Left ventricle myocardium inferior (tissue), 1 donor: ENCODE measurements at regions not wholly inside any gene's neighbourhood (a gene's known extent, or its start where the extent isn't known, plus 50 kb on each side); places are given as distances from the start of the nearest gene placed in this dataset.
"Not testable (repeated sequence)": the region's sequence is repeated elsewhere in the genome, so short reads cannot be mapped to it uniquely, and the experiment has no call there.

Experiments used
- DNase-seq: peaks from one replicate; pipeline ENCODE4 v3.0.0-alpha.2; 2020
- H3K27ac ChIP-seq: fragments of 200-600 bp; replicated peaks from 2 replicates; pipeline ENCODE4 v1.8.0; 2021
- H3K27me3 ChIP-seq: fragments of 200-600 bp; 2 replicates; pipeline ENCODE4 v1.8.0; 2021; ENCODE audit warnings: low read depth
- H3K36me3 ChIP-seq: fragments of 200-600 bp; 2 replicates; pipeline ENCODE4 v1.8.0; 2021
- H3K4me1 ChIP-seq: fragments of 200-600 bp; 2 replicates; pipeline ENCODE4 v1.8.0; 2021
- H3K4me3 ChIP-seq: fragments of 200-600 bp; 2 replicates; pipeline ENCODE4 v1.8.0; 2021; ENCODE audit warnings: mild to moderate bottlenecking, moderate library complexity
- H3K9me3 ChIP-seq: fragments of 200-600 bp; replicated peaks from 2 replicates; pipeline ENCODE4 v1.8.0; 2021
- intact Hi-C: fragments of 100-400 bp; cut with micrococcal nuclease; formaldehyde crosslinking; loops from one replicate; pipeline ENCODE4 v1.11.0; 2022
- TF ChIP-seq, protein P1 (sequence below): fragments of 200-600 bp; IDR thresholded peaks from 2 replicates; pipeline ENCODE4 v1.8.0; 2021; ENCODE audit warnings: antibody characterized with exemption, mild to moderate bottlenecking, borderline replicate concordance
- donor health status: DM: no; HTN: yes; CAD: no; lungs with severe emphysema.

DNA sequence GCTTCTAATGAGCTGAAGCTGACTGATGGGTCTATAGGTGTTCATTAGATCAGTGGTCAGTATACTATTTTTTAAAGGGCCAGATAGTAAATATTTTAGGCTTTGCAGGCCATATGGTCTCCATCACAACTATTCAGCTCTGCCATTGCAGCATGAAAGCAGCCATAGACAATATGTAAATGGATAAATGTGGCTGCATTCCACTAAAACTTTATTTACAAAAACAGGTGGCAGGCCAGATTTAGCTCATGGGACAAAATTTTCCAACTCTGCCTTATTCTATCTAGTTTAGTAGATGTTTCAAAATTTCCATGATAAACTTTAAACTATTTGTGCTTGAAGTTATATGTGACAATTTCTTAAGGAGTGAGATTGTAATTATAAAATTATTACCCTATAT lies 339.3 kb downstream of the ABCC12 start:
- Histone ChIP-seq H3K9me3 (peaks cover 38% of the 10 kb centered on the region), H3K27ac (no peak overlapping the region), H3K27me3 (no peaks in the 10 kb centered on the region), H3K4me3 (no peak overlapping the region), H3K36me3 (no peaks in the 10 kb centered on the region), H3K4me1 (no peaks in the 10 kb centered on the region)
- intact Hi-C loops = no loop called here
- DNase-seq = no peak
- TF ChIP-seq, protein P1, sequence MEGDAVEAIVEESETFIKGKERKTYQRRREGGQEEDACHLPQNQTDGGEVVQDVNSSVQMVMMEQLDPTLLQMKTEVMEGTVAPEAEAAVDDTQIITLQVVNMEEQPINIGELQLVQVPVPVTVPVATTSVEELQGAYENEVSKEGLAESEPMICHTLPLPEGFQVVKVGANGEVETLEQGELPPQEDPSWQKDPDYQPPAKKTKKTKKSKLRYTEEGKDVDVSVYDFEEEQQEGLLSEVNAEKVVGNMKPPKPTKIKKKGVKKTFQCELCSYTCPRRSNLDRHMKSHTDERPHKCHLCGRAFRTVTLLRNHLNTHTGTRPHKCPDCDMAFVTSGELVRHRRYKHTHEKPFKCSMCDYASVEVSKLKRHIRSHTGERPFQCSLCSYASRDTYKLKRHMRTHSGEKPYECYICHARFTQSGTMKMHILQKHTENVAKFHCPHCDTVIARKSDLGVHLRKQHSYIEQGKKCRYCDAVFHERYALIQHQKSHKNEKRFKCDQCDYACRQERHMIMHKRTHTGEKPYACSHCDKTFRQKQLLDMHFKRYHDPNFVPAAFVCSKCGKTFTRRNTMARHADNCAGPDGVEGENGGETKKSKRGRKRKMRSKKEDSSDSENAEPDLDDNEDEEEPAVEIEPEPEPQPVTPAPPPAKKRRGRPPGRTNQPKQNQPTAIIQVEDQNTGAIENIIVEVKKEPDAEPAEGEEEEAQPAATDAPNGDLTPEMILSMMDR = no peak

GRCh38 chr16:47815655-47816054 lies 340.1 kb downstream of the ABCC12 start:
- H3K36me3 ChIP-seq = no peaks in the 10 kb centered on the region
- TF ChIP-seq, protein P1 = no peak
- no peaks in the 10 kb centered on the region for H3K4me1 ChIP-seq
- intact Hi-C loops = no loop called here
- H3K27ac ChIP-seq = no peak overlapping the region
- no peak for DNase-seq
- H3K9me3 ChIP-seq = peaks cover 40% of the 10 kb centered on the region
- no peaks in the 10 kb centered on the region for H3K27me3 ChIP-seq
- no peak overlapping the region for H3K4me3 ChIP-seq

DNA sequence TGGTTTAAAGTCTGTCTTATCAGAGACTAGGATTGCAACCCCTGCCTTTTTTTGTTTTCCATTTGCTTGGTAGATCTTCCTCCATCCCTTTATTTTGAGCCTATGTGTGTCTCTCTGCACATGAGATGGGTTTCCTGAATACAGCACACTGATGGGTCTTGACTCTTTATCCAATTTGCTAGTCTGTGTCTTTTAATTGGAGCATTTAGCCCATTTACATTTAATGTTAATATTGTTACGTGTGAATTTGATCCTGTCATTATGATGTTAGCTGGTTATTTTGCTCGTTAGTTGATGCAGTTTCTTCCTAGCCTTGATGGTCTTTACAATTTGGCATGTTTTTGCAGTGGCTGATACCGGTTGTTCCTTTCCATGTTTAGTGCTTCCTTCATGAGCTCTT lies 344.0 kb downstream of the ABCC12 start:
- DNase-seq, intact Hi-C loops, H3K4me3 ChIP-seq, H3K36me3 ChIP-seq, H3K4me1 ChIP-seq, H3K27me3 ChIP-seq, H3K27ac ChIP-seq: not testable (repeated sequence)
- H3K9me3 ChIP-seq = peaks cover 55% of the 10 kb centered on the region

GRCh38 chr16:47806309-47806847 lies 345.2 kb downstream of the PHKB start:
- Histone ChIP-seq H3K4me1 (no peaks in the 10 kb centered on the region), H3K4me3 (no peak overlapping the region), H3K36me3 (no peaks in the 10 kb centered on the region), H3K27me3 (no peaks in the 10 kb centered on the region), H3K9me3 (peaks cover 17% of the 10 kb centered on the region), H3K27ac (no peak overlapping the region)
- DNase-seq = no peak
- intact Hi-C loops = no loop called here
- TF ChIP-seq, protein P1 = no peak

DNA sequence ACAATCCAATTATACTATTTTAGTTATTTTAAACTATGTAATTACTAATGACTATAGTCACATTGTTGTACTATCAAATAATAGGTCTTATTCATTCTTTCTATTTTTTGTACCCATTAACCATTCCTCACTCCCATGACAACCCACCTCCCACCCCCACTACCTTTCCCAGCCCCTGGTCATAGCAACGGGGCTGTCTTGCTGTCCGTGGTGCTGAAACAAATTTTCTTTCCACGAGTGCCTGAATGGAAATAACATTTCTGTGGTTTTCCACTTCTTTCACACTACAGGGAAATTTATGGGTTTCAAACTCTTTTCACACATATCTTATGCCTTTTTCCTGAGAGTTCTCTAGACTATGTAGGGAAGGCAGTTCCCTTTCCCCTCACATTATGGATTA lies 326.6 kb downstream of the PHKB start:
- Histone ChIP-seq H3K4me3 (no peak overlapping the region), H3K4me1 (no peaks in the 10 kb centered on the region), H3K36me3 (no peaks in the 10 kb centered on the region), H3K27me3 (peaks cover 3% of the 10 kb centered on the region), H3K27ac (no peak overlapping the region), H3K9me3 (peaks cover 34% of the 10 kb centered on the region)
- no peak for DNase-seq
- TF ChIP-seq, protein P1 = no peak
- intact Hi-C loops = no loop called here

DNA sequence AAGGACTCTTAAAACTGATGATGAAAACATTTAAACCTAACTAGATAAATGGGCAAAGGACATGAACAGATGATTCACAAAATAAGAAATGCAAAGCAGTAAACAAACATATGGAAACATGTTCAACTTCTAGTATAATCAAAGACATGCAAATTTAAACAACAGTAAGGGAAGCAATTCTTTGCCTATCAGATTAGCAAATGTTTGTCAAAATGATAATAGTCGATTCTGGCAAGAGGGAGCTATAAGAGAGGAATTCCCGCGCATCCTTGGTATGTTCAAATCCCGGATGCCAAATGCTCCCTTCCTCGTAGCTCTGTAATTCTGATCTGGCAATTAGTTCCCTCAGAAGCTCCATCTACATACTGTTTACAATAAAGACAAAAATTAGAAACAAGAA lies 320.5 kb downstream of the PHKB start:
- Histone ChIP-seq H3K4me1 (peaks cover 7% of the 10 kb centered on the region), H3K9me3 (no peaks in the 10 kb centered on the region), H3K27me3 (no peaks in the 10 kb centered on the region), H3K27ac (no peak overlapping the region), H3K4me3 (no peak overlapping the region), H3K36me3 (no peaks in the 10 kb centered on the region)
- DNase-seq = no peak
- intact Hi-C loops = no loop called here
- TF ChIP-seq, protein P1 = no peak
